ENCODE measurements at regions not wholly inside any gene's neighbourhood (a gene's known extent, or its start where the extent isn't known, plus 50 kb on each side); places are given as distances from the start of the nearest gene placed in this dataset.

- TF ChIP-seq, protein P1, sequence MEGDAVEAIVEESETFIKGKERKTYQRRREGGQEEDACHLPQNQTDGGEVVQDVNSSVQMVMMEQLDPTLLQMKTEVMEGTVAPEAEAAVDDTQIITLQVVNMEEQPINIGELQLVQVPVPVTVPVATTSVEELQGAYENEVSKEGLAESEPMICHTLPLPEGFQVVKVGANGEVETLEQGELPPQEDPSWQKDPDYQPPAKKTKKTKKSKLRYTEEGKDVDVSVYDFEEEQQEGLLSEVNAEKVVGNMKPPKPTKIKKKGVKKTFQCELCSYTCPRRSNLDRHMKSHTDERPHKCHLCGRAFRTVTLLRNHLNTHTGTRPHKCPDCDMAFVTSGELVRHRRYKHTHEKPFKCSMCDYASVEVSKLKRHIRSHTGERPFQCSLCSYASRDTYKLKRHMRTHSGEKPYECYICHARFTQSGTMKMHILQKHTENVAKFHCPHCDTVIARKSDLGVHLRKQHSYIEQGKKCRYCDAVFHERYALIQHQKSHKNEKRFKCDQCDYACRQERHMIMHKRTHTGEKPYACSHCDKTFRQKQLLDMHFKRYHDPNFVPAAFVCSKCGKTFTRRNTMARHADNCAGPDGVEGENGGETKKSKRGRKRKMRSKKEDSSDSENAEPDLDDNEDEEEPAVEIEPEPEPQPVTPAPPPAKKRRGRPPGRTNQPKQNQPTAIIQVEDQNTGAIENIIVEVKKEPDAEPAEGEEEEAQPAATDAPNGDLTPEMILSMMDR (CRISPR knock-in tag; IDR thresholded peaks at IDR 0.05): no peak
- TF ChIP-seq, protein P2, sequence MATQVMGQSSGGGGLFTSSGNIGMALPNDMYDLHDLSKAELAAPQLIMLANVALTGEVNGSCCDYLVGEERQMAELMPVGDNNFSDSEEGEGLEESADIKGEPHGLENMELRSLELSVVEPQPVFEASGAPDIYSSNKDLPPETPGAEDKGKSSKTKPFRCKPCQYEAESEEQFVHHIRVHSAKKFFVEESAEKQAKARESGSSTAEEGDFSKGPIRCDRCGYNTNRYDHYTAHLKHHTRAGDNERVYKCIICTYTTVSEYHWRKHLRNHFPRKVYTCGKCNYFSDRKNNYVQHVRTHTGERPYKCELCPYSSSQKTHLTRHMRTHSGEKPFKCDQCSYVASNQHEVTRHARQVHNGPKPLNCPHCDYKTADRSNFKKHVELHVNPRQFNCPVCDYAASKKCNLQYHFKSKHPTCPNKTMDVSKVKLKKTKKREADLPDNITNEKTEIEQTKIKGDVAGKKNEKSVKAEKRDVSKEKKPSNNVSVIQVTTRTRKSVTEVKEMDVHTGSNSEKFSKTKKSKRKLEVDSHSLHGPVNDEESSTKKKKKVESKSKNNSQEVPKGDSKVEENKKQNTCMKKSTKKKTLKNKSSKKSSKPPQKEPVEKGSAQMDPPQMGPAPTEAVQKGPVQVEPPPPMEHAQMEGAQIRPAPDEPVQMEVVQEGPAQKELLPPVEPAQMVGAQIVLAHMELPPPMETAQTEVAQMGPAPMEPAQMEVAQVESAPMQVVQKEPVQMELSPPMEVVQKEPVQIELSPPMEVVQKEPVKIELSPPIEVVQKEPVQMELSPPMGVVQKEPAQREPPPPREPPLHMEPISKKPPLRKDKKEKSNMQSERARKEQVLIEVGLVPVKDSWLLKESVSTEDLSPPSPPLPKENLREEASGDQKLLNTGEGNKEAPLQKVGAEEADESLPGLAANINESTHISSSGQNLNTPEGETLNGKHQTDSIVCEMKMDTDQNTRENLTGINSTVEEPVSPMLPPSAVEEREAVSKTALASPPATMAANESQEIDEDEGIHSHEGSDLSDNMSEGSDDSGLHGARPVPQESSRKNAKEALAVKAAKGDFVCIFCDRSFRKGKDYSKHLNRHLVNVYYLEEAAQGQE (IDR thresholded peaks at IDR 0.05; ENCODE audit: borderline replicate concordance in 1 of 2, low read depth in 1 of 2, low read length in 2 of 2): no peak
Observed at GRCh38 chr7:96942112-96942511, 63.2 kb upstream of the DLX6 start.
